HL-60 (cell line): ENCODE measurements at regions not wholly inside any gene's neighbourhood (a gene's known extent, or its start where the extent isn't known, plus 50 kb on each side); places are given as distances from the start of the nearest gene placed in this dataset.

Source experiments
- DNase-seq, 2 experiments: peaks; one replicate each; pipeline ENCODE4 v3.0.0-alpha.2; 2010 to 2020; ENCODE audit warnings: low read depth in 1 of 2, low spot score in 1 of 2
- H3K27ac ChIP-seq: fragments of 250-450 bp; sonication (Bioruptor Pico); replicated peaks from 2 replicates; pipeline ENCODE4 v1.5.1; 2020; ENCODE audit warnings: mild to moderate bottlenecking, moderate library complexity
- H3K27me3 ChIP-seq: fragments of 250-450 bp; sonication (Bioruptor Pico); 2 replicates; pipeline ENCODE4 v1.5.1; 2021; ENCODE audit warnings: mild to moderate bottlenecking, moderate library complexity; ENCODE audit not compliant: insufficient read depth, poor library complexity, severe bottlenecking
- H3K4me3 ChIP-seq: replicated peaks from 2 replicates; pipeline ENCODE4 v1.5.1; 2011; ENCODE audit warnings: mild to moderate bottlenecking, control low read depth, low read length; ENCODE audit not compliant: insufficient read depth
- GABPA ChIP-seq: IDR thresholded peaks from 2 replicates; pipeline ENCODE4 v1.6.1; 2012; ENCODE audit warnings: low read depth
- POLR2AphosphoS5 ChIP-seq: IDR thresholded peaks from 2 replicates; pipeline ENCODE4 v1.6.1; 2012; ENCODE audit warnings: low read depth
- SPI1 ChIP-seq: IDR thresholded peaks from 2 replicates; pipeline ENCODE4 v1.6.1; 2012; ENCODE audit warnings: low read depth, mild to moderate bottlenecking, borderline replicate concordance
- TF ChIP-seq, protein P1 (sequence below): IDR thresholded peaks from 2 replicates; pipeline ENCODE4 v1.6.1; 2012; ENCODE audit warnings: low read depth; ENCODE audit not compliant: insufficient replicate concordance
- TF ChIP-seq, protein P2 (sequence below): IDR thresholded peaks from one replicate; pipeline ENCODE4 v1.5.1; 2011; ENCODE audit warnings: low read length, control low read depth, inconsistent platforms; ENCODE audit not compliant: insufficient read depth

DNA sequence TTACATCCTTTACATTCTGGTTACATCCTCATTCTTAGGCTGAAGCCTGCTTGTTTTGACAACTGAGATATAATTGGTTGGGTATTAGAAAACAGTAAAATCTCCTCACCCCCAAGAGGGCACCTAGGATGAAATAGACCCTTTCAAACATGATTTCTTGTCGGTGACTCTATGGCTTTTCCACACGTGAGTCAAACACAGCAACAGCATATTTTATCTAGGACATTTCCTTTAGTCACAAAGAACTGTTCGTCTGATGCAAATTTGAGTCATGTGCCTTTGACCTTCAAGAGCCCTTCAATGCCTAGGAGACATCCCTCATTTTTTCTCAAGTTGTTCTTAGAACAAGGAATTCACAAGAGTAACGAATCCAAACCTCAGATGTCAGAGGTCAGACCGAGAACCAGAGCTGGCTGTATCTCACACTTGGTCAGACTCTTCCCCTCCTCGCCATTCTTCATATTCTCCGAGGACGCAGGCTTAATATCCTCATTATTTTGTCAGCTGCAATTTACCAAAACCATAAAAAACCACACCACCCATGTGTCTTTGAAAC lies 60.5 kb upstream of the ALKAL2 start:
- no peak for DNase-seq
- Histone ChIP-seq H3K4me3 (no peak overlapping the region), H3K27me3 (no peaks in the 10 kb centered on the region), H3K27ac (no peak overlapping the region)
- TF ChIP-seq SPI1 (no peak), GABPA (no peak), POLR2AphosphoS5 (no peak)
- TF ChIP-seq, protein P1, sequence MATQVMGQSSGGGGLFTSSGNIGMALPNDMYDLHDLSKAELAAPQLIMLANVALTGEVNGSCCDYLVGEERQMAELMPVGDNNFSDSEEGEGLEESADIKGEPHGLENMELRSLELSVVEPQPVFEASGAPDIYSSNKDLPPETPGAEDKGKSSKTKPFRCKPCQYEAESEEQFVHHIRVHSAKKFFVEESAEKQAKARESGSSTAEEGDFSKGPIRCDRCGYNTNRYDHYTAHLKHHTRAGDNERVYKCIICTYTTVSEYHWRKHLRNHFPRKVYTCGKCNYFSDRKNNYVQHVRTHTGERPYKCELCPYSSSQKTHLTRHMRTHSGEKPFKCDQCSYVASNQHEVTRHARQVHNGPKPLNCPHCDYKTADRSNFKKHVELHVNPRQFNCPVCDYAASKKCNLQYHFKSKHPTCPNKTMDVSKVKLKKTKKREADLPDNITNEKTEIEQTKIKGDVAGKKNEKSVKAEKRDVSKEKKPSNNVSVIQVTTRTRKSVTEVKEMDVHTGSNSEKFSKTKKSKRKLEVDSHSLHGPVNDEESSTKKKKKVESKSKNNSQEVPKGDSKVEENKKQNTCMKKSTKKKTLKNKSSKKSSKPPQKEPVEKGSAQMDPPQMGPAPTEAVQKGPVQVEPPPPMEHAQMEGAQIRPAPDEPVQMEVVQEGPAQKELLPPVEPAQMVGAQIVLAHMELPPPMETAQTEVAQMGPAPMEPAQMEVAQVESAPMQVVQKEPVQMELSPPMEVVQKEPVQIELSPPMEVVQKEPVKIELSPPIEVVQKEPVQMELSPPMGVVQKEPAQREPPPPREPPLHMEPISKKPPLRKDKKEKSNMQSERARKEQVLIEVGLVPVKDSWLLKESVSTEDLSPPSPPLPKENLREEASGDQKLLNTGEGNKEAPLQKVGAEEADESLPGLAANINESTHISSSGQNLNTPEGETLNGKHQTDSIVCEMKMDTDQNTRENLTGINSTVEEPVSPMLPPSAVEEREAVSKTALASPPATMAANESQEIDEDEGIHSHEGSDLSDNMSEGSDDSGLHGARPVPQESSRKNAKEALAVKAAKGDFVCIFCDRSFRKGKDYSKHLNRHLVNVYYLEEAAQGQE = no peak
- TF ChIP-seq, protein P2, sequence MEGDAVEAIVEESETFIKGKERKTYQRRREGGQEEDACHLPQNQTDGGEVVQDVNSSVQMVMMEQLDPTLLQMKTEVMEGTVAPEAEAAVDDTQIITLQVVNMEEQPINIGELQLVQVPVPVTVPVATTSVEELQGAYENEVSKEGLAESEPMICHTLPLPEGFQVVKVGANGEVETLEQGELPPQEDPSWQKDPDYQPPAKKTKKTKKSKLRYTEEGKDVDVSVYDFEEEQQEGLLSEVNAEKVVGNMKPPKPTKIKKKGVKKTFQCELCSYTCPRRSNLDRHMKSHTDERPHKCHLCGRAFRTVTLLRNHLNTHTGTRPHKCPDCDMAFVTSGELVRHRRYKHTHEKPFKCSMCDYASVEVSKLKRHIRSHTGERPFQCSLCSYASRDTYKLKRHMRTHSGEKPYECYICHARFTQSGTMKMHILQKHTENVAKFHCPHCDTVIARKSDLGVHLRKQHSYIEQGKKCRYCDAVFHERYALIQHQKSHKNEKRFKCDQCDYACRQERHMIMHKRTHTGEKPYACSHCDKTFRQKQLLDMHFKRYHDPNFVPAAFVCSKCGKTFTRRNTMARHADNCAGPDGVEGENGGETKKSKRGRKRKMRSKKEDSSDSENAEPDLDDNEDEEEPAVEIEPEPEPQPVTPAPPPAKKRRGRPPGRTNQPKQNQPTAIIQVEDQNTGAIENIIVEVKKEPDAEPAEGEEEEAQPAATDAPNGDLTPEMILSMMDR = no peak

DNA sequence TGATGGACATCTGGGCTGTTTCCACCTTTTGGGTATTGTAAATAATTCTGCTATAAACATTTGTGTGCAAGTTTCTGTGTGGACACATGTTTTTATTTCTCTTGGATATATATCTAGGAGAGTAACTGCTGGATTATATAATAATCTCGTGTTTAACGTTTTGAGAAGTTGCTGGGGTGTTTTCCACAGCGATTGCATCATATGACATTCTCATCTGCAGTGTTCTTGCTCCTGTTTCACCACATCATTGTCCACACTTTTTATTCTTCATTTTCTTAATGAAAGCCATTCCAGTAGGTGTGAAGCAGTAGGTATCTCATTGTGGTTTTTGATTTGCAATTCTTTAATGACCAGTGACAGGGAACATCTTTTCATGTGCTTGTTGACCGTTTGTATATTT lies 56.9 kb upstream of the ALKAL2 start:
- H3K4me3 ChIP-seq = no peak overlapping the region
- TF ChIP-seq, protein P1 = no peak
- no peak for TF ChIP-seq GABPA
- TF ChIP-seq, protein P2 = no peak
- TF ChIP-seq POLR2AphosphoS5 = no peak
- TF ChIP-seq SPI1 = no peak
- H3K27ac ChIP-seq = no peak overlapping the region
- no peak for DNase-seq
- H3K27me3 ChIP-seq = no peaks in the 10 kb centered on the region

DNA sequence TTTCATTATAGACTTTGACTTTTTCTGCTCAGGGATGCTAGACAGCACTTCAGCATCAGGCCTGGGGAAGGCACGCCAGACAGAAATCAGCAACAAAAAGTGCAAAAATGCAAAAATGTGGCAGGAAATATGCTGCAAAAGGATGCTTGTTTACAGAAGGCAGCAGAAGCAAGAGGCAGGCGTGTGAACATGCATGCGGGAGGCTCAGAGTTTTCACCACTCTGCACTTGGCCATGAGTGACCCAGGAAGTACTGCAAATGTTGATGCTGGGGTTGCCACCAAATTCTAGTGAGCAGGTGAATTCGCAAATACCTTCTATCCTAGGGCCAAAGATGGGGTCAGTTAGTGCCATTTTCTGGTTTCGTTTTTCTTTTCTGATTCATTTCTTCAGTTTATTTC lies 55.5 kb upstream of the ALKAL2 start:
- Histone ChIP-seq H3K27me3 (no peaks in the 10 kb centered on the region), H3K27ac (no peak overlapping the region), H3K4me3 (no peak overlapping the region)
- no peak for DNase-seq
- TF ChIP-seq, protein P2 = no peak
- TF ChIP-seq, protein P1 = no peak
- no peak for TF ChIP-seq GABPA
- TF ChIP-seq SPI1 = no peak
- TF ChIP-seq POLR2AphosphoS5 = no peak
